WTC11 (cell line): ENCODE measurements at regions not wholly inside any gene's neighbourhood (a gene's known extent, or its start where the extent isn't known, plus 50 kb on each side); places are given as distances from the start of the nearest gene placed in this dataset.

Source experiments
- CTCF ChIP-seq: fragments of 200-600 bp; IDR thresholded peaks from 2 replicates; pipeline ENCODE4 v1.8.0; 2022; ENCODE audit warnings: antibody characterized with exemption
- FOXP1 ChIP-seq: sonication (generic); formaldehyde crosslinking; IDR thresholded peaks from 2 replicates; pipeline ENCODE4 v1.8.0; 2022; ENCODE audit warnings: missing genetic modification reagents, mild to moderate bottlenecking, moderate library complexity, borderline replicate concordance
- IRF2 ChIP-seq: sonication (generic); formaldehyde crosslinking; IDR thresholded peaks from 2 replicates; pipeline ENCODE4 v1.8.0; 2022; ENCODE audit warnings: low read depth, missing genetic modification reagents, borderline replicate concordance
- USF1 ChIP-seq: sonication (generic); formaldehyde crosslinking; IDR thresholded peaks from 2 replicates; pipeline ENCODE4 v1.8.0; 2022; ENCODE audit warnings: mild to moderate bottlenecking, missing genetic modification reagents
- ZNF532 ChIP-seq: fragments of 250-450 bp; sonication (Bioruptor Pico); IDR thresholded peaks from 2 replicates; pipeline ENCODE4 v1.9.0; 2021; ENCODE audit warnings: mild to moderate bottlenecking, borderline replicate concordance
- TF ChIP-seq, protein P1 (sequence below): sonication (generic); formaldehyde crosslinking; IDR thresholded peaks from 2 replicates; pipeline ENCODE4 v1.8.1; 2022; ENCODE audit warnings: missing genetic modification reagents, borderline replicate concordance
- TF ChIP-seq, protein P2 (sequence below): sonication (generic); formaldehyde crosslinking; IDR thresholded peaks from 2 replicates; pipeline ENCODE4 v1.8.1; 2022; ENCODE audit warnings: low read depth, mild to moderate bottlenecking, moderate library complexity, missing genetic modification reagents, borderline replicate concordance

DNA sequence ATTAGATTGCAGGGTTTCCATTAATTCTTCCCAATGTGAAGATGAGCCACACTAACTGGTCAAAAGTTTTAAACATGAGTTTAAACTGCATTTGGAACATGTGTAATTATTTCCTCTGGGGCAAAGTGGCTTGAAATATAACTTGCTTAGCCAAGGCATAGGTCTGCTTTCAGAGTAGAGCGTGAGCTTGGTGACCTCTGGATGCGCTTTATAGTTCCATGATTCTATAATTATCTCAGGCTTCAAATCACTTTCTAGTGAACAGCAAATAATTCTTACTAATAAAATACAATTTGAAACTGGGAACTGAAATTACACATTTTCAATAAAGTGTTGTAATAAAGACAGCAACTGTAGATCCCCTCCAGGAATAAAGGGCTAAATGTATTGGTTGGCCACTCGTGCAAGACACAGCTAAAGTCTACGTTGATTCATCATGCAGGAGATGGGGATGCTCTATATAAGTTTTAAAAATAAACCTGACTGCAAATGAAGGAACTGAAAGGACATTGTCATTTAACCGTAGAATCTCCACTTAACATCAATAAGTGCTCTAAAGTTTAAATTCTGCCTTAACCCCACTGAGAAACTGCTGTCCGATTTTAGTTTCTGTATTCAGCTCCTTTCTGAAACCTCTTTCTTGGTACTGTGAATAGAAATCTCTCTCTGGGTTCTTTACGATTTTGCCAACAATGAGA is 460.0 kb downstream of the PSAT1 start:
- TF ChIP-seq USF1 (CRISPR knock-in tag) (no peak), FOXP1 (CRISPR knock-in tag) (no peak), IRF2 (CRISPR knock-in tag) (no peak), CTCF (no peak), ZNF532 (CRISPR knock-in tag) (no peak)
- TF ChIP-seq, protein P1, sequence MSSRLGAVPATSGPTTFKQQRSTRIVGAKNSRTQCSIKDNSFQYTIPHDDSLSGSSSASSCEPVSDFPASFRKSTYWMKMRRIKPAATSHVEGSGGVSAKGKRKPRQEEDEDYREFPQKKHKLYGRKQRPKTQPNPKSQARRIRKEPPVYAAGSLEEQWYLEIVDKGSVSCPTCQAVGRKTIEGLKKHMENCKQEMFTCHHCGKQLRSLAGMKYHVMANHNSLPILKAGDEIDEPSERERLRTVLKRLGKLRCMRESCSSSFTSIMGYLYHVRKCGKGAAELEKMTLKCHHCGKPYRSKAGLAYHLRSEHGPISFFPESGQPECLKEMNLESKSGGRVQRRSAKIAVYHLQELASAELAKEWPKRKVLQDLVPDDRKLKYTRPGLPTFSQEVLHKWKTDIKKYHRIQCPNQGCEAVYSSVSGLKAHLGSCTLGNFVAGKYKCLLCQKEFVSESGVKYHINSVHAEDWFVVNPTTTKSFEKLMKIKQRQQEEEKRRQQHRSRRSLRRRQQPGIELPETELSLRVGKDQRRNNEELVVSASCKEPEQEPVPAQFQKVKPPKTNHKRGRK, result no peak
- TF ChIP-seq, protein P2, sequence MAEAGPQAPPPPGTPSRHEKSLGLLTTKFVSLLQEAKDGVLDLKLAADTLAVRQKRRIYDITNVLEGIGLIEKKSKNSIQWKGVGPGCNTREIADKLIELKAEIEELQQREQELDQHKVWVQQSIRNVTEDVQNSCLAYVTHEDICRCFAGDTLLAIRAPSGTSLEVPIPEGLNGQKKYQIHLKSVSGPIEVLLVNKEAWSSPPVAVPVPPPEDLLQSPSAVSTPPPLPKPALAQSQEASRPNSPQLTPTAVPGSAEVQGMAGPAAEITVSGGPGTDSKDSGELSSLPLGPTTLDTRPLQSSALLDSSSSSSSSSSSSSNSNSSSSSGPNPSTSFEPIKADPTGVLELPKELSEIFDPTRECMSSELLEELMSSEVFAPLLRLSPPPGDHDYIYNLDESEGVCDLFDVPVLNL (CRISPR knock-in tag), result no peak
